Ovary (tissue), 3 donors: ENCODE measurements at regions not wholly inside any gene's neighbourhood (a gene's known extent, or its start where the extent isn't known, plus 50 kb on each side); places are given as distances from the start of the nearest gene placed in this dataset.

Experiments
- POLR2A ChIP-seq: fragments of 450-650 bp; IDR thresholded peaks from one replicate; pipeline ENCODE4 v1.6.1; 2017; ENCODE audit warnings: antibody characterized with exemption, mild to moderate bottlenecking, moderate library complexity
- TF ChIP-seq, protein P1 (sequence below), 3 donors: fragments of 450-650 bp in 2 of 3; fragments of 200-600 bp in 1 of 3; IDR thresholded peaks; one replicate each; pipeline versions ENCODE4 v1.5.1 to v1.8.0; 2016 to 2022; ENCODE audit warnings: antibody characterized with exemption in 3 of 3, mild to moderate bottlenecking in 1 of 3
- donor health status: DM: no; HTN: no; CAD: no.

DNA sequence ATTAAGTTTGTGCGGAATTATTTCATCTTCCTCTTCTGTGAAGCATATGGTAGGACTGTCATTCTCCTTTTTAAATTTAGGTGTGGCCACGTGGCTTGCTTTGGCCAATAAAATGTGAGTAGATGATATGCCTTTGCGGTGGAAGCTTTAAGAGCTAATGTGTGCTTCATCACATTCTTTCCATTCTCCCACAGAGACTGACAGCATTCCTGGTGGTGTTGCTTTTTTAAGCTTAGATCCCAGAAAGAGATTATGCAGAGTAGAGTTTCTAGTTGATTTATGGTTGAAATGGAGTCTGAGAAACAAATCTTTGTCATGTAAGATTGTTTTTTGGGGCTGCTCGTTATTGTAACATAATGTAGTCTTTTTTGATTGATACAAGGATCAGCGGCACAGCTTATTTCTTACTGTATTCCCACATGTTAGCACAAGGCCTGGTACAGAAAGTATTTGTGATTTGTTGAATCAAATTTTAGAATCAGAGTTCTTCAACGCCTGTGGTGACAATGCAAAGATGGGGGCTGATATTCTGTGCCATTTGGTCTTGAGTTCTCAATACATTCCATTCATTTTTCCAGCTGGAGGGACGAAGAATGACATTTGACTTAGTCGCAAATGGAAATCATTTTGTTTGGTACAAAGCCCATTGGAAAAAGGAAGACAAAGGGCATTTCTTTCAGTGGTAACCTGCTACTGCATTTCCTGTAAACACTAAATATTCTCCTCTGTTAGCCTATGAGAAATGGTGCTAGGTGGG lies 209.9 kb upstream of the VLDLR start:
- no peak for TF ChIP-seq POLR2A
- TF ChIP-seq, protein P1, sequence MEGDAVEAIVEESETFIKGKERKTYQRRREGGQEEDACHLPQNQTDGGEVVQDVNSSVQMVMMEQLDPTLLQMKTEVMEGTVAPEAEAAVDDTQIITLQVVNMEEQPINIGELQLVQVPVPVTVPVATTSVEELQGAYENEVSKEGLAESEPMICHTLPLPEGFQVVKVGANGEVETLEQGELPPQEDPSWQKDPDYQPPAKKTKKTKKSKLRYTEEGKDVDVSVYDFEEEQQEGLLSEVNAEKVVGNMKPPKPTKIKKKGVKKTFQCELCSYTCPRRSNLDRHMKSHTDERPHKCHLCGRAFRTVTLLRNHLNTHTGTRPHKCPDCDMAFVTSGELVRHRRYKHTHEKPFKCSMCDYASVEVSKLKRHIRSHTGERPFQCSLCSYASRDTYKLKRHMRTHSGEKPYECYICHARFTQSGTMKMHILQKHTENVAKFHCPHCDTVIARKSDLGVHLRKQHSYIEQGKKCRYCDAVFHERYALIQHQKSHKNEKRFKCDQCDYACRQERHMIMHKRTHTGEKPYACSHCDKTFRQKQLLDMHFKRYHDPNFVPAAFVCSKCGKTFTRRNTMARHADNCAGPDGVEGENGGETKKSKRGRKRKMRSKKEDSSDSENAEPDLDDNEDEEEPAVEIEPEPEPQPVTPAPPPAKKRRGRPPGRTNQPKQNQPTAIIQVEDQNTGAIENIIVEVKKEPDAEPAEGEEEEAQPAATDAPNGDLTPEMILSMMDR (IDR thresholded peaks at IDR 0.05), result no peak
